GM19025 (cell line): ENCODE measurements at regions not wholly inside any gene's neighbourhood (a gene's known extent, or its start where the extent isn't known, plus 50 kb on each side); places are given as distances from the start of the nearest gene placed in this dataset.

Experiments
- ATAC-seq: cut with Tn5 transposase; IDR thresholded peaks from one replicate; pipeline ENCODE4 v1.9.1; 2021; ENCODE audit warnings: mild to moderate bottlenecking, low read depth, moderate library complexity; ENCODE audit not compliant: unreplicated experiment

GRCh38 chr4:124415146-124415545 lies 297.4 kb downstream of the ANKRD50 start:
- ATAC-seq = no peak

DNA sequence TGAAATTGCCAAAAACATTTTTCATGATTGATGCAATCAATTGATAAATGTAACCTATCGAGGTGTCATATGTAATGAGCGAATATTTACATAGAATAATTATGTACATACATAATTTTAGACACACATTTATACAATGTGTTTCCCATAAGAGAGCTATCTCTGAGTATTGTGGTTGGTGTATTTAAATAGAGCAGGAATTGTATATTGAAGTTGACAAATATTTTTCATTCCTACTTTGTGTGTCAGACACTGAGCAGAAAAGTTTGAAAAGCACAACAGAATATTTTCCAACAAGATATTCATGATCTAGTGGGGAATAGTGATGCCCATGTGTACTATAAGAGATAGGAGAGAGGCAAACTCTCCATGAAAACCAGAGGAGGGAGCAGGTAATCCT lies 295.2 kb downstream of the ANKRD50 start:
- no peak for ATAC-seq

GRCh38 chr4:124420166-124420695 lies 292.3 kb downstream of the ANKRD50 start:
- no peak for ATAC-seq

DNA sequence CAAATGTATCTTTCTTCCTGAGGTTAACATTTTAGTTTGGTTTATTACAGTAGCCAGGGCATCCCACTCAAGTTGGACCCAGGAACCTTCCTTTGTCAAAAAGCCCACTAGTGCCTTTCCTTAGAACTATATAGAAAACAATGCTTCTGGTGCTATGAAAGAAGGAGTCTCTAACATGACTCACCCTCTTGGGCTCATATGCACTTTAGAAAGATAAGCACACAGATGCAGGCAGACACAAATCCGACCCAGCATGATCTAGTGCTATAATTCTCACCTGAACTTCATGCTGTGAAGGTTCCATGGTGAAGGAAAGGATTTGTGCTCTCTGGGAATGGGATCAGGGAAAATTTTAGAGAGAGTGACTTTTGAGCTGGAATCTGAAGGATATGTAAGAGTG lies 289.4 kb downstream of the ANKRD50 start:
- ATAC-seq = no peak

DNA sequence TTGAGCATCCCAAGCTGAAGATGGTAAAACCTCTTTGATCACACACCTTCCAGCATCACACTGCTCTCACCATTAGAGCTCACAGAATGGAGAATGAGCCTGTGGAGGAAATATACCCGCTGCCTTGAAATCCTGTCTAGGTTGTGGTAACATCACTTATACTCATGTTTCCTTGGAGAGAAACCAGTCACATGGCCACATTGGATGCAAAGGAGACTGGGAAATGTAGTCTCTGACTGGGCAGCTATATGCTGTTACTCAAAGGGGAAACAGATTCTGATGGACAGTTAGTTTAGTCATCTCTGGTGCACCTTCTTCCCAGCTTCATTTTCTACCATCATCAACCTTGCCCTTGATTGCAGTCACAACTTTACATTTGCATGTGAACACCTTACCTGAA lies 286.3 kb downstream of the ANKRD50 start:
- ATAC-seq = no peak

- ATAC-seq = no peak
These were observed 285.3 kb downstream of the ANKRD50 start for GRCh38 chr4:124427095-124427767.

GRCh38 chr4:124428648-124429047 lies 283.9 kb downstream of the ANKRD50 start:
- no peak for ATAC-seq

DNA sequence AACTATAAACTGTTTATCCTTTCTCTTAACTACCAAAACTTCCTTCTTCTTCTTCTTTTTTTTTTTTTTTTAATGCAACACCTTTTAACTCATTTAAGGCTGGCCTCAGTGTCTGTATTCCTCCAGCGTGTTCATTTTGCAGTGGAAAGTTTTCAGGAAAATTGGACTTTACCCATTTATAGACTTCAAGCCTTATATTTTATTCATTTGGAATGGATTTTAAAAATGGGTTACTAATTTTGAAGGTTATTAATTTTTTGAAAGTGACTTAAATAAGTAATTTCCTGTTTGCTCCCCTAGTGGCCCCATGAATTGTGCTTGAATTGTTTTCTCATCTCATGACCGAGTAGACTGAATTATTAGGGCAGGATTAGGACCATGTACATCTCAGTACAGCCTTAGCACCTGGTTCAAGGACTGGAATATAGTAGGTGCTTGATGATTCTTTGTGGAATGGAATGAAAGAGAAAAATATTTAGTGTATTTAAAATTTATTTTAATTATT lies 282.7 kb downstream of the ANKRD50 start:
- no peak for ATAC-seq

- ATAC-seq = no peak
These were observed 280.8 kb downstream of the ANKRD50 start for GRCh38 chr4:124431653-124432192.

DNA sequence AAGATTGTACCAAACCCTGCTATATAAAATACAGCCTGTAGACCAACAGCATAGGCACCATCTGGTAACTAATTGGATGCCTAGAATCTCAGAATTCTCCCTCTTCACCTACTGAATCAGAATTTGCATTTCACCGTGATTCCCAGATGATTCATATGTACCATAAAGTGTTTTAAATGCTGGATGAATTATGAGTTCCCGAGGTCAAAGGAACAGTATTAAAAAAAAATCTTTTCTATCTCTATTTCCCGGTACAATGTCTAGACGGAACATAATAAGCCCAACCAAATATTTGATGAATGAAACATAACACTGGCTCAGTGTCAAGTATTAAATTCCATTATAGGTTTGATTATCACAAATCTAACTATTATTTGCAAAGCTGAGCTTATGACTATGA lies 280.0 kb downstream of the ANKRD50 start:
- ATAC-seq = no peak

GRCh38 chr4:124433044-124433443 lies 279.5 kb downstream of the ANKRD50 start:
- ATAC-seq = no peak

- no peak for ATAC-seq
These were observed 279.0 kb downstream of the ANKRD50 start for GRCh38 chr4:124433500-124433899.

GRCh38 chr4:124435274-124435950 lies 277.1 kb downstream of the ANKRD50 start:
- no peak for ATAC-seq

GRCh38 chr4:124437853-124438495 lies 274.6 kb downstream of the ANKRD50 start:
- ATAC-seq = no peak

GRCh38 chr4:124445071-124445470 lies 267.5 kb downstream of the ANKRD50 start:
- ATAC-seq = no peak

DNA sequence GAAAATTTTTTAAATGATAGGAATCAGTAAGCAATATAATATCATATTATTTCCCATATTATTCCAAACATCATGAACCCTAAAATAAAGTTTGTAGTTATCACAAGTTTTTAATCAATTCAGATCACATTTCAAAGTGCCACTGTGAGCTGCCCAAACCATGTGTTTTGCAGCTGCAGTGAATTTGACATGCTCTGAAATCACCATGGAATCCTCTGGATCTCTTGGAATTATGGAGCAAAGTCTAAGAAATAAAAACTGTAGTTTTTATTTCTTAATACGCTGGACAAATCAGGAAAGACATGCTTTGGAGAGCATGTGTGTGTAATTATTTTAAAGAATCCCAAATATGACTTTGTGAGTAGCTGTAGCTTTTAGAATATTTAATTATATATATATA lies 262.7 kb downstream of the ANKRD50 start:
- ATAC-seq = no peak

DNA sequence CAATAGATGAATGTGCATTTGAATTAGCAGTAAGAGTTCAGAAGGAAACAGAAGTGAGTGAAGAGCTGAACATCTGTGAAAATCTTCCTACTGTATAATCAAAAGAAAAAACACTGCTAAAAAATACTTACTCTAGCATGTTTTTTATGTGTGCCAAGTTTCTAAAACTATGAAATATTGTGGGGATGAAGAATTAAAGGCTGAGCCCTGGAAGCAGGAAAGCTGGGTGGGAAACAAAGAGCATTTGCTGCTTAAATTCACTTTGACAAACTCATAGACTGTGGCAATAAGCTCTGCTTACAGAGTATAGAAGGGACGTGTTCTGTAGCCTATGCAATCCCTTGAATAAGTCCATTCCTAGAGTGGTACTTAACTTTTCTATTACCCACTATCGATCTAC lies 261.7 kb downstream of the ANKRD50 start:
- ATAC-seq = no peak

DNA sequence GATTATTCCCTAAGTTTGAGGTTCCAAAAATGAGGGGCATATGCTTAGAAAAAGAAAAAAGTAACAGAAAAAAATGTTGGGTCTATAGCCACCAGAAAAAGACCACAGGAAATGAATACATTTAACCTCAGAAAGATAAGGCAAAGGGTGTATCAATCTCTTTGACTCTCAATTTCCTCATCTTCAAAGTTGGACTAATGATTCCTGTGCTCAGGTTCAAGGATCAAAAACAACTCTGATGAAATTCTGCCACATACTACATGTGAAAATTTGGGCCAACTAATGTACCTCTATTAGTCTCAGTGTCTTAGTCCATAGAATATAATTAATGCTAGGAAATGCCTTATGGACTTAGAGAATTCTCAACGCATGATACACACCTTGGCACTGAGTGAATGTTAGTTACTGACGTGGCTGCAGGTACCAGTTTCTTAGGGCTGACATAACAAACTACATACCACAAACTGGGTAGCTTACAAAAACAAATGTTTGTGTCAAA lies 257.7 kb downstream of the ANKRD50 start:
- no peak for ATAC-seq

DNA sequence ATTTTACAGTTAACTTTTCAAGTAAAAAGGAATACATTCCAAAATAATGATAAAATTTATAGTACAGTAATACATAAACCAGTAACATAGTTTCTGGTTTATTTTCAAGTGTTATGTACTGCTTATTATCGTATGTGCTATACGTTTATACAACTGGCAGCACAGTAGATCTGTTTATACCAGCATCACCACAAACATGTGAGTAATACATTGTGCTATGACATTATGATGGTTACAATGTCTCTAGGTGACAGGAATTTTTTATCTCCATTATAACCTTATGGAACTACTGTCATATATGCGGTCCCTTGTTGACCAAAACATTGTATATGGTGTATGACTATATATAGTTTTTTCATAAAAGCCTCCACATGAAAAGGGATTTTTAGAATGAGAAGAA lies 256.9 kb downstream of the ANKRD50 start:
- no peak for ATAC-seq

DNA sequence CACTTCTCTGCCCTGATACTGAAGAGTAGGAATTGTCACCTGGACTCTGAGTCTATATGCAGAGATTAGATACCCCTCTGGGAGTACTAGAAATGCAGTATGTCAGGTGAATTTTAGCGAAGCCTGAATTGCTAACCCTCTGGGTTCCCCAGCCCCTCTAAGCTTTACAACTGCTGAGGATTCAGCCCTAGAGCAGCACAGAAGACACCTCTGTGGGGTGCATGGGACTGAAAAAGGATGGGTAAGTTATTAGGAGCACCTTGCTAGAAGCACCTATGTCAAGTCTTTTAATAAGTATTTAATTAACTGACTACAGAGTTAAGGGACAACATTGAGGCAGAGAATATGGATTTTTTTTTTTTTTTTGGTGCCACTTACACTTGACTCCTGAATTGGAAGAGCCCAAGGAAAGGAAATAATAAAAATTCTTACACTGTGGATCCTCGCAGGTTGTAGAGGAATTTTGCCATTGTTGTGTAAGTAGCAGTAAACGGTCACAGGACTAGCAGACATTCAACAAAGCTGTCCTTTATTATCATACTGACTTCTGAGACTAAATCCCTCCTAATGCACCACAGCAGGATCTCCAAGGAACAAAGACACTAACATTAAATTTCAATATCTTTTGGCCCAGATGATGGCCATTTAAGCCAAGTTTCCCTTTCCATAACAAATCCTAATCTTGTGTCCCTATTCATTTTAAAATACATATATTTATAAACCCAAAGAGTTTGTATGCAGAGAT lies 253.2 kb downstream of the ANKRD50 start:
- no peak for ATAC-seq
